H1 (cell line): ENCODE measurements at regions not wholly inside any gene's neighbourhood (a gene's known extent, or its start where the extent isn't known, plus 50 kb on each side); places are given as distances from the start of the nearest gene placed in this dataset.

Experiments used
- CBX8 ChIP-seq: fragments of 300-800, 300-1000 bp; sonication (generic); IDR thresholded peaks from 2 replicates; pipeline ENCODE4 v1.7.1; 2016; ENCODE audit warnings: low read depth, low read length, borderline replicate concordance
- CHD2 ChIP-seq: IDR thresholded peaks from 2 replicates; pipeline ENCODE4 v1.6.1; 2012; ENCODE audit warnings: low read length, improper control_type of control experiment
- EGR1 ChIP-seq: IDR thresholded peaks from 2 replicates; pipeline ENCODE4 v1.6.1; 2011; ENCODE audit warnings: low read depth, low read length, borderline replicate concordance
- RXRA ChIP-seq: IDR thresholded peaks from 2 replicates; pipeline ENCODE4 v1.6.1; 2011; ENCODE audit warnings: low read depth, mild to moderate bottlenecking, low read length, moderate library complexity; ENCODE audit not compliant: insufficient read depth
- SIX5 ChIP-seq: IDR thresholded peaks from 2 replicates; pipeline ENCODE4 v1.6.1; 2011; ENCODE audit warnings: mild to moderate bottlenecking, low read depth, low read length
- TF ChIP-seq, protein P1 (sequence below): IDR thresholded peaks from 2 replicates; pipeline ENCODE4 v1.6.1; 2012; ENCODE audit warnings: inconsistent platforms

DNA sequence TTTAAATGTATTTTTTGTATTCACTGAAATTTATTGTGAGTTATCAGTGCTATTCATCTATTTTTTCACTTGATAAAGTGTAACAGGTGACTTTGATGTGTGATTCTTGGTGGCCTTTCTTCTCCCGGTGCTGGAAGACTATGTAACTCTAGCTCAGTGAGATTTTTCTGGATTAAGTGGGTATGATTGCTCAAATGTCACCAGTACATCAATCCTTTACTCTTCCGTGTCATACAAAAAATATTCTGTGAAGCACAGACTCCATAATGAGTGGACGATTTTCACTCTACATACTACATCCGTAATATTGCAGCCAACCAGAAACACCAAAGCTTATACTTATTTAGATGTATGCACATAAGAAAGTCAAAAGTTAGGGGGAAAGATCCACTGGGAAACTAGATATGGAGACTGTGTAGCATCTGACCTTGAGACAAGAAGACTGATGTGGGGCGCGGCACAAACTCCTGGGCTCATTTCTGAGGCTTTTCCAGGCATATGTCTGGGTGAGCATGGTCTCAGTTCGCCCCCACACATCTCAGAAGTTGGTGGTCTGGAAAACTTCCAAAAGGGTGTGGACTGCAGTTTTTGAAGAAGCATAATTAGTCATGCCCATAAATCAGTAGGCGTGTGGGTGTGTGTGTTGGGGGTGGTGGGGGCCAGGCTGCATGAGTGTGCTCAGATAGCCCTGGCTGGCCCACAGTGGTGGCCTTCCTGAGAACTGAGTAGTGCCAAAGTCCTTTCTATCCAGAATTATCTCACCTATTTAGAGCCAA is 53.9 kb upstream of the TENM3 start (continued):
- no peak for TF ChIP-seq CBX8
- TF ChIP-seq CHD2: no peak
- no peak for TF ChIP-seq SIX5
- TF ChIP-seq, protein P1, sequence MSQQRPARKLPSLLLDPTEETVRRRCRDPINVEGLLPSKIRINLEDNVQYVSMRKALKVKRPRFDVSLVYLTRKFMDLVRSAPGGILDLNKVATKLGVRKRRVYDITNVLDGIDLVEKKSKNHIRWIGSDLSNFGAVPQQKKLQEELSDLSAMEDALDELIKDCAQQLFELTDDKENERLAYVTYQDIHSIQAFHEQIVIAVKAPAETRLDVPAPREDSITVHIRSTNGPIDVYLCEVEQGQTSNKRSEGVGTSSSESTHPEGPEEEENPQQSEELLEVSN: no peak
- TF ChIP-seq EGR1: no peak
- TF ChIP-seq RXRA: no peak
- TF ChIP-seq, all 59 proteins: peak for 0
